ENCODE measurements at regions not wholly inside any gene's neighbourhood (a gene's known extent, or its start where the extent isn't known, plus 50 kb on each side); places are given as distances from the start of the nearest gene placed in this dataset.
"Not testable (repeated sequence)": the region's sequence is repeated elsewhere in the genome, so short reads cannot be mapped to it uniquely, and the experiment has no call there.

GRCh38 chr2:64932371-64933216 is 56.6 kb upstream of the SLC1A4 start:
- intact Hi-C loops (cut with micrococcal nuclease), result no loop called here

GRCh38 chr2:64934530-64934929 is 54.7 kb upstream of the SLC1A4 start:
- intact Hi-C loops (cut with micrococcal nuclease), result no loop called here

GRCh38 chr2:64936809-64937208 is 52.4 kb upstream of the SLC1A4 start:
- intact Hi-C loops (cut with micrococcal nuclease), result no loop called here

GRCh38 chr2:64937314-64937686 is 51.9 kb upstream of the SLC1A4 start:
- intact Hi-C loops (cut with micrococcal nuclease), result not testable (repeated sequence)

- intact Hi-C loops (cut with micrococcal nuclease), result loop anchor here (2.0 kb wide), 1 partner anchor 19 kb away; no protein-coding TSS in a partner anchor
These were observed 51.3 kb upstream of the SLC1A4 start for GRCh38 chr2:64937687-64938491.

GRCh38 chr2:64938607-64939285 is 50.5 kb upstream of the SLC1A4 start:
- intact Hi-C loops (cut with micrococcal nuclease), result loop anchor here (2.0 kb wide), 1 partner anchor 20 kb away; no protein-coding TSS in a partner anchor

GRCh38 chr2:64939332-64939917 is 49.8 kb upstream of the SLC1A4 start:
- intact Hi-C loops (cut with micrococcal nuclease), result loop anchor here (2.0 kb wide), 1 partner anchor 21 kb away; no protein-coding TSS in a partner anchor

All from T-helper 1 cell treated with Interleukin-12 subunit alpha and Interleukin-12 subunit beta and Interleukin-4 antibody, amounts not matched to agents 30 ng/mL and 1 ng/mL, for 36 hours (primary cell).